NCI-H2029 (cell line): ENCODE measurements at regions not wholly inside any gene's neighbourhood (a gene's known extent, or its start where the extent isn't known, plus 50 kb on each side); places are given as distances from the start of the nearest gene placed in this dataset.

Experiments used
- DNase-seq: peaks from one replicate; lab custom pipeline; 2025; lab: John Stamatoyannopoulos, UW

GRCh38 chr5:166377756-166378155 lies 1913.7 kb upstream of the WWC1 start:
- DNase-seq: peak; percentile 6

- no peak for DNase-seq
Measured at GRCh38 chr5:166379517-166379916, 1911.9 kb upstream of the WWC1 start.

- DNase-seq: no peak
Measured at GRCh38 chr5:166382031-166382430, 1909.4 kb upstream of the WWC1 start.

GRCh38 chr5:166398131-166398530 lies 1893.3 kb upstream of the WWC1 start:
- no peak for DNase-seq

- DNase-seq: no peak
Measured at GRCh38 chr5:166399781-166400180, 1891.7 kb upstream of the WWC1 start.

- no peak for DNase-seq
Measured at GRCh38 chr5:166401391-166401790, 1890.1 kb upstream of the WWC1 start.

GRCh38 chr5:166412191-166412590 lies 1879.3 kb upstream of the WWC1 start:
- no peak for DNase-seq

- no peak for DNase-seq
Measured at GRCh38 chr5:166427211-166427610, 1864.2 kb upstream of the WWC1 start.

GRCh38 chr5:166428264-166428803 lies 1863.1 kb upstream of the WWC1 start:
- DNase-seq: no peak

GRCh38 chr5:166430491-166431319 lies 1860.7 kb upstream of the WWC1 start:
- DNase-seq: no peak

- no peak for DNase-seq
Measured at GRCh38 chr5:166431456-166431855, 1860.0 kb upstream of the WWC1 start.

GRCh38 chr5:166433679-166434078 lies 1857.8 kb upstream of the WWC1 start:
- no peak for DNase-seq

GRCh38 chr5:166436872-166437271 lies 1854.6 kb upstream of the WWC1 start:
- no peak for DNase-seq

- no peak for DNase-seq
Measured at GRCh38 chr5:166486348-166486747, 1805.1 kb upstream of the WWC1 start.

GRCh38 chr5:166488560-166488959 lies 1802.9 kb upstream of the WWC1 start:
- DNase-seq: no peak

GRCh38 chr5:166493040-166493439 lies 1798.4 kb upstream of the WWC1 start:
- no peak for DNase-seq

GRCh38 chr5:166493612-166494011 lies 1797.8 kb upstream of the WWC1 start:
- DNase-seq: no peak

GRCh38 chr5:166497496-166498104 lies 1793.8 kb upstream of the WWC1 start:
- no peak for DNase-seq

- no peak for DNase-seq
Measured at GRCh38 chr5:166499447-166500240, 1791.8 kb upstream of the WWC1 start.

- DNase-seq: no peak
Measured at GRCh38 chr5:166503506-166503905, 1787.9 kb upstream of the WWC1 start.

- DNase-seq: no peak
Measured at GRCh38 chr5:166505067-166505466, 1786.4 kb upstream of the WWC1 start.

GRCh38 chr5:166505544-166505943 lies 1785.9 kb upstream of the WWC1 start:
- DNase-seq: no peak
